SK-N-SH treated with all-trans-retinoic acid at 6 μM for 48 hours (cell line): ENCODE measurements at regions not wholly inside any gene's neighbourhood (a gene's known extent, or its start where the extent isn't known, plus 50 kb on each side); places are given as distances from the start of the nearest gene placed in this dataset.

Source experiments
- GLIS3 ChIP-seq: fragments of 250-450 bp; sonication (Bioruptor Pico); IDR thresholded peaks from 2 replicates; pipeline ENCODE4 v1.5.0; 2020; ENCODE audit warnings: mild to moderate bottlenecking, moderate library complexity
- ISL1 ChIP-seq: fragments of 250-450 bp; sonication (Bioruptor Pico); IDR thresholded peaks from 2 replicates; pipeline ENCODE4 v2.1.2; 2022; ENCODE audit warnings: mild to moderate bottlenecking, moderate library complexity
- OSR1 ChIP-seq: fragments of 250-450 bp; sonication (Bioruptor Pico); IDR thresholded peaks from 2 replicates; pipeline ENCODE4 v1.8.0; 2022; ENCODE audit warnings: moderate library complexity, mild to moderate bottlenecking, inconsistent platforms
- SNAI2 ChIP-seq: fragments of 250-450 bp; sonication (Bioruptor Pico); IDR thresholded peaks from 2 replicates; pipeline ENCODE4 v1.5.0; 2020; ENCODE audit warnings: mild to moderate bottlenecking, moderate library complexity
- TCF4 ChIP-seq: fragments of 250-450 bp; sonication (Bioruptor Pico); IDR thresholded peaks from 2 replicates; pipeline ENCODE4 v1.8.0; 2021; ENCODE audit warnings: mild to moderate bottlenecking, moderate library complexity, borderline replicate concordance
- TOX ChIP-seq: fragments of 250-450 bp; sonication (Bioruptor Pico); IDR thresholded peaks from 2 replicates; pipeline ENCODE4 v1.8.0; 2021; ENCODE audit warnings: mild to moderate bottlenecking, moderate library complexity, borderline replicate concordance
- ZC3H10 ChIP-seq: fragments of 250-450 bp; sonication (Bioruptor Pico); IDR thresholded peaks from 2 replicates; pipeline ENCODE4 v1.5.1; 2021; ENCODE audit warnings: mild to moderate bottlenecking, moderate library complexity
- ZFP3 ChIP-seq: fragments of 250-450 bp; sonication (Bioruptor Pico); IDR thresholded peaks from 2 replicates; pipeline ENCODE4 v1.5.0; 2020; ENCODE audit warnings: mild to moderate bottlenecking, moderate library complexity
- ZFP30 ChIP-seq: fragments of 450-650 bp; formaldehyde crosslinking; IDR thresholded peaks from 2 replicates; pipeline ENCODE4 v1.5.0; 2022; ENCODE audit warnings: mild to moderate bottlenecking, moderate library complexity
- ZNF565 ChIP-seq: fragments of 450-650 bp; formaldehyde crosslinking; conservative IDR thresholded peaks from 2 replicates; pipeline ENCODE4 v1.5.0; 2020; ENCODE audit warnings: low read depth, mild to moderate bottlenecking, moderate library complexity
- ZNF8 ChIP-seq: fragments of 450-650 bp; formaldehyde crosslinking; IDR thresholded peaks from 2 replicates; pipeline ENCODE4 v1.5.0; 2020; ENCODE audit warnings: mild to moderate bottlenecking, moderate library complexity
- TF ChIP-seq, protein P1 (sequence below): fragments of 250-450 bp; sonication (Bioruptor Pico); IDR thresholded peaks from 2 replicates; pipeline ENCODE4 v1.8.0; 2020; ENCODE audit warnings: mild to moderate bottlenecking, moderate library complexity, borderline replicate concordance
- TF ChIP-seq, protein P2 (sequence below): fragments of 250-450 bp; sonication (Bioruptor Pico); IDR thresholded peaks from 2 replicates; pipeline ENCODE4 v1.8.0; 2021; ENCODE audit warnings: low read depth, mild to moderate bottlenecking, moderate library complexity, borderline replicate concordance

DNA sequence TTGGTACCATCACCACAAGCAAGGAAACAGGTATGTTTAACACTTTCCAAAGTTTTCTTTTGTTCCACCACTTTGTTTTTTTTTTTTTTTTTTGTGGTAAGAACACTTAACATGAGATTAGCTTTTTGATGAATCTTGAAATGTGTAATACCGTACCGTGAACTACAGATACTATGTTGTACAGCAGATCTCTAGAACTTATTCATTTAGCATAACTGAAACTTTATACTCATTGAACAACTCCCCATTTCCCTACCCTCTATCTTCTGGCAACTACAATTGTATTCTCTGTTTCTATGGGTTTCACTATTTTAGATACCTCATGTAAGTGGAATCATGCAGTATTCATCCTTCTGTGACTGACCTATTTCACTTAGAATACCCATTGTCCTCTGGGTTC is 162.7 kb upstream of the ITGB1 start:
- TF ChIP-seq ZC3H10 (no peak), OSR1 (no peak), ISL1 (CRISPR knock-in tag) (no peak), ZFP3 (no peak), SNAI2 (CRISPR knock-in tag) (no peak), TCF4 (CRISPR knock-in tag) (no peak), ZFP30 (CRISPR knock-in tag) (no peak), GLIS3 (CRISPR knock-in tag) (no peak), TOX (no peak), ZNF565 (no peak), ZNF8 (CRISPR knock-in tag) (no peak)
- TF ChIP-seq, protein P1, sequence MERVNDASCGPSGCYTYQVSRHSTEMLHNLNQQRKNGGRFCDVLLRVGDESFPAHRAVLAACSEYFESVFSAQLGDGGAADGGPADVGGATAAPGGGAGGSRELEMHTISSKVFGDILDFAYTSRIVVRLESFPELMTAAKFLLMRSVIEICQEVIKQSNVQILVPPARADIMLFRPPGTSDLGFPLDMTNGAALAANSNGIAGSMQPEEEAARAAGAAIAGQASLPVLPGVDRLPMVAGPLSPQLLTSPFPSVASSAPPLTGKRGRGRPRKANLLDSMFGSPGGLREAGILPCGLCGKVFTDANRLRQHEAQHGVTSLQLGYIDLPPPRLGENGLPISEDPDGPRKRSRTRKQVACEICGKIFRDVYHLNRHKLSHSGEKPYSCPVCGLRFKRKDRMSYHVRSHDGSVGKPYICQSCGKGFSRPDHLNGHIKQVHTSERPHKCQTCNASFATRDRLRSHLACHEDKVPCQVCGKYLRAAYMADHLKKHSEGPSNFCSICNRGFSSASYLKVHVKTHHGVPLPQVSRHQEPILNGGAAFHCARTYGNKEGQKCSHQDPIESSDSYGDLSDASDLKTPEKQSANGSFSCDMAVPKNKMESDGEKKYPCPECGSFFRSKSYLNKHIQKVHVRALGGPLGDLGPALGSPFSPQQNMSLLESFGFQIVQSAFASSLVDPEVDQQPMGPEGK = no peak
- TF ChIP-seq, protein P2, sequence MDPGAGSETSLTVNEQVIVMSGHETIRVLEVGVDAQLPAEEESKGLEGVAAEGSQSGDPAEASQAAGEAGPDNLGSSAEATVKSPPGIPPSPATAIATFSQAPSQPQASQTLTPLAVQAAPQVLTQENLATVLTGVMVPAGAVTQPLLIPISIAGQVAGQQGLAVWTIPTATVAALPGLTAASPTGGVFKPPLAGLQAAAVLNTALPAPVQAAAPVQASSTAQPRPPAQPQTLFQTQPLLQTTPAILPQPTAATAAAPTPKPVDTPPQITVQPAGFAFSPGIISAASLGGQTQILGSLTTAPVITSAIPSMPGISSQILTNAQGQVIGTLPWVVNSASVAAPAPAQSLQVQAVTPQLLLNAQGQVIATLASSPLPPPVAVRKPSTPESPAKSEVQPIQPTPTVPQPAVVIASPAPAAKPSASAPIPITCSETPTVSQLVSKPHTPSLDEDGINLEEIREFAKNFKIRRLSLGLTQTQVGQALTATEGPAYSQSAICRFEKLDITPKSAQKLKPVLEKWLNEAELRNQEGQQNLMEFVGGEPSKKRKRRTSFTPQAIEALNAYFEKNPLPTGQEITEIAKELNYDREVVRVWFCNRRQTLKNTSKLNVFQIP = no peak
